ENCODE measurements at regions not wholly inside any gene's neighbourhood (a gene's known extent, or its start where the extent isn't known, plus 50 kb on each side); places are given as distances from the start of the nearest gene placed in this dataset.

DNA sequence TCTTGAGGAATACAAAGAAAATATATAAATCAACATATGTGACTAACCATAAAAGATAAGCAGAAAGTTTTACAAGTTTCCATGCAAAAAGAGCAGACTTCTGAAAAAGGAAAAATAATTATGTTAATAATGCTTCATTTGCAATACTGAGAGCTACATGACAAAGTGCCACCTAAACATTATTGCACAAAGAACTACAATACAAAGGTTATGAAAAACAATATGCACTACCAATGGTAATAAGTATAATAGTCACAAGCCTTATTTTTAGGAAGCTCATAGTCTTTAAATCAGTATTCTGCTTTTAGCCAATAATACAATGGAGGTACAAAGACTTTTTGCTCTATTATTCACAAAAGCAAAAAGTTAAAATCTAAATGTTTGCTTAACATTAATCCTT lies 411.2 kb downstream of the TLL1 start:
- no peaks in the 10 kb centered on the region for H3K4me1 ChIP-seq (ENCODE audit: insufficient read depth, low read length)
- no peak overlapping the region for H2AK5ac ChIP-seq (ENCODE audit: insufficient read length, low read length)
- no peak for DNase-seq
- H4K20me1 ChIP-seq (ENCODE audit: control insufficient read depth, insufficient read depth, insufficient read length), result no peaks in the 10 kb centered on the region
- H2BK120ac ChIP-seq (ENCODE audit: low read depth, low read length, poor library complexity, severe bottlenecking), result no peak overlapping the region
- no peak overlapping the region for H3K9ac ChIP-seq (ENCODE audit: extremely low read depth, insufficient read length, low read length)
- no peak overlapping the region for H4K91ac ChIP-seq (ENCODE audit: insufficient read length, low read depth, low read length)
- no peak overlapping the region for H4K5ac ChIP-seq (ENCODE audit: insufficient read length, low read depth, low read length)
- Mint-ChIP-seq H3K27me3 (ENCODE audit: low read depth) (no peaks in the 10 kb centered on the region; the same call in 1 of the 2 replicates), H3K4me3 (no peak overlapping the region), H3K4me1 (no peaks in the 10 kb centered on the region), H3K9me3 (no peaks in the 10 kb centered on the region), H3K36me3 (ENCODE audit: insufficient read depth in 1 of 3, low read depth in 3 of 3) (no peaks in the 10 kb centered on the region), H3K27ac (no peak overlapping the region)
- no peak overlapping the region for H3K4me2 ChIP-seq (ENCODE audit: insufficient read depth, insufficient read length, low read length)
- H3T11ph ChIP-seq (ENCODE audit: low read length), result no peak overlapping the region
- no peaks in the 10 kb centered on the region for H3K79me2 ChIP-seq (ENCODE audit: insufficient read depth, low read length)
- H2BK12ac ChIP-seq (ENCODE audit: insufficient read length, low read depth, low read length), result no peak overlapping the region
- no peak overlapping the region for H3K4ac ChIP-seq (ENCODE audit: low read depth, low read length)
- no peak overlapping the region for H3K14ac ChIP-seq (ENCODE audit: insufficient read depth, low read length)
- no peak overlapping the region for H3K27ac ChIP-seq (ENCODE audit: insufficient read length, low read depth, low read length)
- H3K23me2 ChIP-seq (ENCODE audit: insufficient read length, low read depth, low read length, poor library complexity, severe bottlenecking), result no peaks in the 10 kb centered on the region
- H2BK20ac ChIP-seq (ENCODE audit: low read depth, low read length, poor library complexity, severe bottlenecking), result no peak overlapping the region
- no peak overlapping the region for H4K8ac ChIP-seq (replicated peaks; ENCODE audit: insufficient read length, low read depth, low read length)
- no peaks in the 10 kb centered on the region for H3K9me3 ChIP-seq (ENCODE audit: control insufficient read depth, low read depth, low read length)
- H3K27me3 ChIP-seq (ENCODE audit: insufficient read depth, low read length), result no peaks in the 10 kb centered on the region
- no peaks in the 10 kb centered on the region for H3K79me1 ChIP-seq (ENCODE audit: insufficient read depth, low read depth, low read length, poor library complexity, severe bottlenecking)
- H2BK15ac ChIP-seq (ENCODE audit: low read depth, low read length), result no peak overlapping the region
- H2AFZ ChIP-seq (ENCODE audit: low read length), result no peak overlapping the region
- TF ChIP-seq CTCF (conservative IDR thresholded peaks at IDR 0.05), result no peak
- no peak overlapping the region for H3K56ac ChIP-seq (ENCODE audit: insufficient read length, low read depth, low read length)
- no peak overlapping the region for H2BK5ac ChIP-seq (ENCODE audit: insufficient read length, low read length)
- H3K18ac ChIP-seq (ENCODE audit: insufficient read length, low read depth, low read length), result no peak overlapping the region
- no peak overlapping the region for H3K23ac ChIP-seq (ENCODE audit: insufficient read length, low read depth, low read length)
